HepG2 (cell line): ENCODE measurements at regions not wholly inside any gene's neighbourhood (a gene's known extent, or its start where the extent isn't known, plus 50 kb on each side); places are given as distances from the start of the nearest gene placed in this dataset.

Experiments
- MYC ChIP-seq: sonication (generic); formaldehyde crosslinking; IDR thresholded peaks from 2 replicates; pipeline ENCODE4 v1.9.0; 2021; ENCODE audit warnings: missing genetic modification reagents, borderline replicate concordance
- TRAFD1 ChIP-seq: sonication (generic); formaldehyde crosslinking; IDR thresholded peaks from 2 replicates; pipeline ENCODE4 v1.5.1; 2020; ENCODE audit warnings: missing genetic modification reagents, mild to moderate bottlenecking, borderline replicate concordance
- ZBTB1 ChIP-seq: sonication (generic); formaldehyde crosslinking; IDR thresholded peaks from 2 replicates; pipeline ENCODE4 v1.4.0; 2020; ENCODE audit warnings: missing genetic modification reagents, borderline replicate concordance
- ZNF274 ChIP-seq: sonication (generic); formaldehyde crosslinking; IDR thresholded peaks from 2 replicates; pipeline ENCODE4 v1.5.1; 2020; ENCODE audit warnings: mild to moderate bottlenecking, missing genetic modification reagents
- TF ChIP-seq, protein P1 (sequence below): sonication (generic); formaldehyde crosslinking; conservative IDR thresholded peaks from 2 replicates; pipeline ENCODE4 v1.4.0; 2020; ENCODE audit warnings: missing genetic modification reagents
- TF ChIP-seq, protein P2 (sequence below): sonication (generic); formaldehyde crosslinking; IDR thresholded peaks from 2 replicates; pipeline ENCODE4 v1.9.0; 2021; ENCODE audit warnings: missing genetic modification reagents, mild to moderate bottlenecking, borderline replicate concordance

DNA sequence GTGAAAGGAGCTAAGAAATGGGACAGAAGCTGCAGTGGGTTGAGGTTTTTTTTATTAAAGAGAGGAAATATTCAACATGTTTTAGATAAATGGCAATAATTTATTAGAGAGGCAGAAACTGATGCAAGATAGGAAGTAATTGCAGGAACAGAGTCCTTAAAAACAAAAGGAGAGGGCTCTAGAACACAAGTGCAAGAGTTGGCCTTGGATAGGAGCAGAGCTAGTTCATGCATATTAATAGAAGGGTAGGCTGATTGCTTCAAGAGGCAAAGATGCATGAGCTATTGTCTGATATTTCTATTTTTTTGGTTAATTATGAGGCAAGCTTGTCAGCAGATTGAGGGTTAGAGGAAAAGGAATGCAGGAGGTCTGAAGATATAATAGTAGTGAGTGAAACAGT, 91.0 kb upstream of the GPRIN3 start:
- TF ChIP-seq, protein P1, sequence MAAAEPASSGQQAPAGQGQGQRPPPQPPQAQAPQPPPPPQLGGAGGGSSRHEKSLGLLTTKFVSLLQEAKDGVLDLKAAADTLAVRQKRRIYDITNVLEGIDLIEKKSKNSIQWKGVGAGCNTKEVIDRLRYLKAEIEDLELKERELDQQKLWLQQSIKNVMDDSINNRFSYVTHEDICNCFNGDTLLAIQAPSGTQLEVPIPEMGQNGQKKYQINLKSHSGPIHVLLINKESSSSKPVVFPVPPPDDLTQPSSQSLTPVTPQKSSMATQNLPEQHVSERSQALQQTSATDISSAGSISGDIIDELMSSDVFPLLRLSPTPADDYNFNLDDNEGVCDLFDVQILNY (CRISPR knock-in tag): no peak
- TF ChIP-seq ZBTB1 (CRISPR knock-in tag) (no peak), ZNF274 (CRISPR knock-in tag) (no peak), MYC (no peak), TRAFD1 (CRISPR knock-in tag) (no peak)
- TF ChIP-seq, protein P2, sequence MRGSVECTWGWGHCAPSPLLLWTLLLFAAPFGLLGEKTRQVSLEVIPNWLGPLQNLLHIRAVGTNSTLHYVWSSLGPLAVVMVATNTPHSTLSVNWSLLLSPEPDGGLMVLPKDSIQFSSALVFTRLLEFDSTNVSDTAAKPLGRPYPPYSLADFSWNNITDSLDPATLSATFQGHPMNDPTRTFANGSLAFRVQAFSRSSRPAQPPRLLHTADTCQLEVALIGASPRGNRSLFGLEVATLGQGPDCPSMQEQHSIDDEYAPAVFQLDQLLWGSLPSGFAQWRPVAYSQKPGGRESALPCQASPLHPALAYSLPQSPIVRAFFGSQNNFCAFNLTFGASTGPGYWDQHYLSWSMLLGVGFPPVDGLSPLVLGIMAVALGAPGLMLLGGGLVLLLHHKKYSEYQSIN (CRISPR knock-in tag): no peak
